ENCODE measurements at regions not wholly inside any gene's neighbourhood (a gene's known extent, or its start where the extent isn't known, plus 50 kb on each side); places are given as distances from the start of the nearest gene placed in this dataset.

- H3K4me3 ChIP-seq (ENCODE audit: low read length), result no peak overlapping the region
- TF ChIP-seq CTCF (conservative IDR thresholded peaks at IDR 0.05; ENCODE audit: low read length), result no peak
- DNase-seq (ENCODE audit: low read depth), result no peak
These were observed 462.4 kb upstream of the RGS6 start for GRCh38 chr14:71469643-71470335.

GRCh38 chr14:71471634-71472355 is 460.4 kb upstream of the RGS6 start:
- no peak for TF ChIP-seq CTCF (conservative IDR thresholded peaks at IDR 0.05; ENCODE audit: low read length)
- no peak overlapping the region for H3K4me3 ChIP-seq (ENCODE audit: low read length)
- peak; percentile 72 for DNase-seq (ENCODE audit: low read depth)

GRCh38 chr14:71472356-71473340 is 459.6 kb upstream of the RGS6 start:
- no peak for TF ChIP-seq CTCF (conservative IDR thresholded peaks at IDR 0.05; ENCODE audit: low read length)
- DNase-seq (ENCODE audit: low read depth), result no peak
- no peak overlapping the region for H3K4me3 ChIP-seq (ENCODE audit: low read length)

- no peak for DNase-seq (ENCODE audit: low read depth)
These were observed 458.4 kb upstream of the RGS6 start for GRCh38 chr14:71473843-71474242.

GRCh38 chr14:71474301-71475265 is 457.6 kb upstream of the RGS6 start:
- no peak overlapping the region for H3K4me3 ChIP-seq (ENCODE audit: low read length)
- TF ChIP-seq CTCF (conservative IDR thresholded peaks at IDR 0.05; ENCODE audit: low read length), result no peak
- DNase-seq (ENCODE audit: low read depth), result no peak

More at GRCh38 chr14:71473843-71474242, 458.4 kb upstream of the RGS6 start:
- no peak for TF ChIP-seq CTCF (conservative IDR thresholded peaks at IDR 0.05; ENCODE audit: low read length)
- H3K4me3 ChIP-seq (ENCODE audit: low read length), result no peak overlapping the region

GRCh38 chr14:71475916-71476315 is 456.3 kb upstream of the RGS6 start:
- no peak for DNase-seq (ENCODE audit: low read depth)
- H3K4me3 ChIP-seq (ENCODE audit: low read length), result no peak overlapping the region
- TF ChIP-seq CTCF (conservative IDR thresholded peaks at IDR 0.05; ENCODE audit: low read length), result no peak
